GM23338 (cell line): ENCODE measurements at regions not wholly inside any gene's neighbourhood (a gene's known extent, or its start where the extent isn't known, plus 50 kb on each side); places are given as distances from the start of the nearest gene placed in this dataset.

Experiments used
- ATAC-seq: fragments of 200-7000 bp; cut with Tn5 transposase; 3 replicates; pipeline ENCODE4 v1.9.1; 2020
- DNase-seq: peaks from one replicate; pipeline ENCODE4 v3.0.0-alpha.2; 2015; ENCODE audit warnings: low spot score
- H2AFZ ChIP-seq: fragments of 200-600 bp; sonication (generic); 2 replicates; pipeline ENCODE4 v1.8.0; 2016; ENCODE audit warnings: antibody characterized with exemption, mild to moderate bottlenecking, moderate library complexity
- H3F3A ChIP-seq: fragments of 200-600 bp; sonication (generic); replicated peaks from 2 replicates; pipeline ENCODE4 v1.8.0; 2017; ENCODE audit warnings: antibody characterized with exemption, mixed run types, low read depth
- H3K27ac ChIP-seq: fragments of 200-600 bp; sonication (generic); 2 replicates; pipeline ENCODE4 v1.6.1; 2016; ENCODE audit warnings: low read depth
- H3K27me3 ChIP-seq: fragments of 200-600 bp; sonication (generic); 2 replicates; pipeline ENCODE4 v1.8.0; 2016; ENCODE audit warnings: mild to moderate bottlenecking, mixed run types, moderate library complexity; ENCODE audit not compliant: insufficient read depth
- H3K36me3 ChIP-seq: fragments of 200-600 bp; sonication (generic); 2 replicates; pipeline ENCODE4 v1.8.0; 2016; ENCODE audit warnings: mild to moderate bottlenecking; ENCODE audit not compliant: insufficient read depth
- H3K4me1 ChIP-seq: fragments of 200-600 bp; sonication (generic); 2 replicates; pipeline ENCODE4 v1.8.0; 2016; ENCODE audit warnings: mild to moderate bottlenecking, moderate library complexity; ENCODE audit not compliant: insufficient read depth
- H3K4me2 ChIP-seq: fragments of 200-600 bp; sonication (generic); 2 replicates; pipeline ENCODE4 v1.7.1; 2017; ENCODE audit warnings: mixed run types
- H3K4me3 ChIP-seq: fragments of 200-600 bp; sonication (generic); 2 replicates; pipeline ENCODE4 v1.6.1; 2016; ENCODE audit warnings: mixed run types
- H3K79me2 ChIP-seq: fragments of 200-600 bp; sonication (generic); replicated peaks from 2 replicates; pipeline ENCODE4 v1.8.0; 2017; ENCODE audit warnings: mild to moderate bottlenecking; ENCODE audit not compliant: insufficient read depth
- H3K9me2 ChIP-seq: fragments of 200-600 bp; sonication (generic); 2 replicates; pipeline ENCODE4 v1.8.0; 2017; ENCODE audit not compliant: insufficient read depth
- H4K20me1 ChIP-seq: fragments of 200-600 bp; sonication (generic); replicated peaks from 2 replicates; pipeline ENCODE4 v1.8.0; 2017; ENCODE audit warnings: mild to moderate bottlenecking; ENCODE audit not compliant: insufficient read depth
- H3K27ac Mint-ChIP-seq: 2 replicates; pipeline ENCODE4 v1.8.0; 2020; ENCODE audit warnings: inconsistent platforms, mild to moderate bottlenecking, moderate library complexity, mixed read lengths
- H3K27me3 Mint-ChIP-seq: 3 replicates; pipeline ENCODE4 v1.8.0; 2022; ENCODE audit warnings: low read depth, mild to moderate bottlenecking, moderate library complexity, mixed read lengths, inconsistent platforms; ENCODE audit not compliant: insufficient read depth, poor library complexity
- H3K36me3 Mint-ChIP-seq: 3 replicates; pipeline ENCODE4 v1.8.0; 2021; ENCODE audit warnings: low read depth, mild to moderate bottlenecking, inconsistent platforms, moderate library complexity, mixed read lengths
- H3K4me1 Mint-ChIP-seq: 3 replicates; pipeline ENCODE4 v1.8.0; 2020; ENCODE audit warnings: mild to moderate bottlenecking, inconsistent platforms, mixed read lengths
- H3K4me3 Mint-ChIP-seq: 3 replicates; pipeline ENCODE4 v1.8.0; 2021; ENCODE audit warnings: moderate library complexity, mild to moderate bottlenecking, inconsistent platforms, mixed read lengths
- H3K9me3 Mint-ChIP-seq: 3 replicates; pipeline ENCODE4 v1.8.0; 2020; ENCODE audit warnings: moderate library complexity, mild to moderate bottlenecking, inconsistent platforms, mixed read lengths
- CREB1 ChIP-seq: fragments of 250-450 bp; sonication (Bioruptor Pico); IDR thresholded peaks from 2 replicates; pipeline ENCODE4 v1.5.0; 2020; ENCODE audit warnings: low read depth, mild to moderate bottlenecking, moderate library complexity
- EZH2 ChIP-seq: fragments of 200-600 bp; sonication (generic); IDR thresholded peaks from one replicate; pipeline ENCODE4 v1.8.0; 2017; ENCODE audit warnings: antibody characterized with exemption, mild to moderate bottlenecking, low read depth; ENCODE audit not compliant: unreplicated experiment
- EZH2phosphoT487 ChIP-seq: fragments of 200-600 bp; sonication (generic); IDR thresholded peaks from one replicate; pipeline ENCODE4 v1.8.1; 2018; ENCODE audit warnings: antibody characterized with exemption; ENCODE audit not compliant: unreplicated experiment
- JUNB ChIP-seq: IDR thresholded peaks from one replicate; pipeline ENCODE4 v1.6.1; 2016; ENCODE audit warnings: antibody characterized with exemption; ENCODE audit not compliant: unreplicated experiment
- NANOG ChIP-seq: IDR thresholded peaks from 2 replicates; pipeline ENCODE4 v1.6.1; 2016; ENCODE audit warnings: antibody characterized with exemption, borderline replicate concordance
- POLR2AphosphoS5 ChIP-seq: IDR thresholded peaks from 2 replicates; pipeline ENCODE4 v1.6.1; 2016; ENCODE audit warnings: antibody characterized with exemption, low read depth
- STAT1 ChIP-seq: IDR thresholded peaks from one replicate; pipeline ENCODE4 v1.6.1; 2016; ENCODE audit warnings: antibody characterized with exemption; ENCODE audit not compliant: unreplicated experiment
- ZNF114 ChIP-seq: fragments of 250-450 bp; sonication (Bioruptor Pico); IDR thresholded peaks from 2 replicates; pipeline ENCODE4 v1.5.0; 2020; ENCODE audit warnings: mild to moderate bottlenecking, moderate library complexity
- ZNF331 ChIP-seq: fragments of 250-450 bp; sonication (Bioruptor Pico); IDR thresholded peaks from 2 replicates; pipeline ENCODE4 v1.5.0; 2020; ENCODE audit warnings: low read depth, mild to moderate bottlenecking, moderate library complexity
- TF ChIP-seq, protein P1 (sequence below): fragments of 250-450 bp; sonication (Bioruptor Pico); IDR thresholded peaks from 2 replicates; pipeline ENCODE4 v1.5.0; 2020; ENCODE audit warnings: mild to moderate bottlenecking, moderate library complexity
- TF ChIP-seq, protein P2 (sequence below): IDR thresholded peaks from one replicate; pipeline ENCODE4 v1.6.1; 2018; ENCODE audit warnings: antibody characterized with exemption; ENCODE audit not compliant: unreplicated experiment
- TF ChIP-seq, protein P3 (sequence below), 2 experiments: fragments of 200-600 bp in 1 of 2; sonication (generic) in 1 of 2; conservative IDR thresholded peaks; 2 replicates each; pipeline versions ENCODE4 v1.5.1 to v1.6.1; 2016 to 2017; ENCODE audit warnings: antibody characterized with exemption in 2 of 2, low read depth in 2 of 2, mild to moderate bottlenecking in 2 of 2, moderate library complexity in 1 of 2
- TF ChIP-seq, protein P4 (sequence below): IDR thresholded peaks from 2 replicates; pipeline ENCODE4 v1.6.1; 2016; ENCODE audit warnings: antibody characterized with exemption

DNA sequence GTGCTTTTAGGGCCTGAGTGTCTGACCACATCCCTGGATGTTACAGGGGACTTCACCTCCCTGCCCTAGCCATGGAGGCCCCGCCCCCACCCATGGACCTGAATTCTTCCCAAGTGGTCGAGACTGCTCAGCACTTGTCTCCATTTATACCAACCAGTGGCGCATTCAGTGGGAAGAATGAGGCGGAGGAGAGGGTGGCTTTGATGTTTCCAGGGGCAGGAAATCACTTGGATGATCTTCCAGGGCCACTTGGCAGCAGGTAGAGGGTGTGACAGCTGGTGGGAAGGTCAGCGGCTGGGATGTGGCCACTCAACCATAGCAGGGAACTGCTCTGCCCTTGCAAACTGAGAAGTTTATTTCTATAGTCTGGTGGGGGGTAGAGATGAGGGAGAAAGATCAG lies 155.1 kb upstream of the BLID start:
- TF ChIP-seq STAT1, result no peak
- no peak for TF ChIP-seq ZNF331 (CRISPR knock-in tag)
- no peak for TF ChIP-seq EZH2
- TF ChIP-seq NANOG, result no peak
- TF ChIP-seq CREB1 (CRISPR knock-in tag), result no peak
- TF ChIP-seq POLR2AphosphoS5, result no peak
- TF ChIP-seq, protein P1, sequence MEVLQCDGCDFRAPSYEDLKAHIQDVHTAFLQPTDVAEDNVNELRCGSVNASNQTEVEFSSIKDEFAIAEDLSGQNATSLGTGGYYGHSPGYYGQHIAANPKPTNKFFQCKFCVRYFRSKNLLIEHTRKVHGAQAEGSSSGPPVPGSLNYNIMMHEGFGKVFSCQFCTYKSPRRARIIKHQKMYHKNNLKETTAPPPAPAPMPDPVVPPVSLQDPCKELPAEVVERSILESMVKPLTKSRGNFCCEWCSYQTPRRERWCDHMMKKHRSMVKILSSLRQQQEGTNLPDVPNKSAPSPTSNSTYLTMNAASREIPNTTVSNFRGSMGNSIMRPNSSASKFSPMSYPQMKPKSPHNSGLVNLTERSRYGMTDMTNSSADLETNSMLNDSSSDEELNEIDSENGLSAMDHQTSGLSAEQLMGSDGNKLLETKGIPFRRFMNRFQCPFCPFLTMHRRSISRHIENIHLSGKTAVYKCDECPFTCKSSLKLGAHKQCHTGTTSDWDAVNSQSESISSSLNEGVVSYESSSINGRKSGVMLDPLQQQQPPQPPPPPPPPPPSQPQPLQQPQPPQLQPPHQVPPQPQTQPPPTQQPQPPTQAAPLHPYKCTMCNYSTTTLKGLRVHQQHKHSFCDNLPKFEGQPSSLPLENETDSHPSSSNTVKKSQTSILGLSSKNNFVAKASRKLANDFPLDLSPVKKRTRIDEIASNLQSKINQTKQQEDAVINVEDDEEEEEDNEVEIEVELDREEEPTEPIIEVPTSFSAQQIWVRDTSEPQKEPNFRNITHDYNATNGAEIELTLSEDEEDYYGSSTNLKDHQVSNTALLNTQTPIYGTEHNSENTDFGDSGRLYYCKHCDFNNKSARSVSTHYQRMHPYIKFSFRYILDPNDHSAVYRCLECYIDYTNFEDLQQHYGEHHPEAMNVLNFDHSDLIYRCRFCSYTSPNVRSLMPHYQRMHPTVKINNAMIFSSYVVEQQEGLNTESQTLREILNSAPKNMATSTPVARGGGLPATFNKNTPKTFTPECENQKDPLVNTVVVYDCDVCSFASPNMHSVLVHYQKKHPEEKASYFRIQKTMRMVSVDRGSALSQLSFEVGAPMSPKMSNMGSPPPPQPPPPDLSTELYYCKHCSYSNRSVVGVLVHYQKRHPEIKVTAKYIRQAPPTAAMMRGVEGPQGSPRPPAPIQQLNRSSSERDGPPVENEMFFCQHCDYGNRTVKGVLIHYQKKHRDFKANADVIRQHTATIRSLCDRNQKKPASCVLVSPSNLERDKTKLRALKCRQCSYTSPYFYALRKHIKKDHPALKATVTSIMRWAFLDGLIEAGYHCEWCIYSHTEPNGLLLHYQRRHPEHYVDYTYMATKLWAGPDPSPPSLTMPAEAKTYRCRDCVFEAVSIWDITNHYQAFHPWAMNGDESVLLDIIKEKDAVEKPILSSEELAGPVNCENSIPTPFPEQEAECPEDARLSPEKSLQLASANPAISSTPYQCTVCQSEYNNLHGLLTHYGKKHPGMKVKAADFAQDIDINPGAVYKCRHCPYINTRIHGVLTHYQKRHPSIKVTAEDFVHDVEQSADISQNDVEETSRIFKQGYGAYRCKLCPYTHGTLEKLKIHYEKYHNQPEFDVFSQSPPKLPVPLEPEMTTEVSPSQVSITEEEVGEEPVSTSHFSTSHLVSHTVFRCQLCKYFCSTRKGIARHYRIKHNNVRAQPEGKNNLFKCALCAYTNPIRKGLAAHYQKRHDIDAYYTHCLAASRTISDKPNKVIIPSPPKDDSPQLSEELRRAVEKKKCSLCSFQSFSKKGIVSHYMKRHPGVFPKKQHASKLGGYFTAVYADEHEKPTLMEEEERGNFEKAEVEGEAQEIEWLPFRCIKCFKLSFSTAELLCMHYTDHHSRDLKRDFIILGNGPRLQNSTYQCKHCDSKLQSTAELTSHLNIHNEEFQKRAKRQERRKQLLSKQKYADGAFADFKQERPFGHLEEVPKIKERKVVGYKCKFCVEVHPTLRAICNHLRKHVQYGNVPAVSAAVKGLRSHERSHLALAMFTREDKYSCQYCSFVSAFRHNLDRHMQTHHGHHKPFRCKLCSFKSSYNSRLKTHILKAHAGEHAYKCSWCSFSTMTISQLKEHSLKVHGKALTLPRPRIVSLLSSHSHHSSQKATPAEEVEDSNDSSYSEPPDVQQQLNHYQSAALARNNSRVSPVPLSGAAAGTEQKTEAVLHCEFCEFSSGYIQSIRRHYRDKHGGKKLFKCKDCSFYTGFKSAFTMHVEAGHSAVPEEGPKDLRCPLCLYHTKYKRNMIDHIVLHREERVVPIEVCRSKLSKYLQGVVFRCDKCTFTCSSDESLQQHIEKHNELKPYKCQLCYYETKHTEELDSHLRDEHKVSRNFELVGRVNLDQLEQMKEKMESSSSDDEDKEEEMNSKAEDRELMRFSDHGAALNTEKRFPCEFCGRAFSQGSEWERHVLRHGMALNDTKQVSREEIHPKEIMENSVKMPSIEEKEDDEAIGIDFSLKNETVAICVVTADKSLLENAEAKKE (CRISPR knock-in tag), result no peak
- TF ChIP-seq, protein P2, sequence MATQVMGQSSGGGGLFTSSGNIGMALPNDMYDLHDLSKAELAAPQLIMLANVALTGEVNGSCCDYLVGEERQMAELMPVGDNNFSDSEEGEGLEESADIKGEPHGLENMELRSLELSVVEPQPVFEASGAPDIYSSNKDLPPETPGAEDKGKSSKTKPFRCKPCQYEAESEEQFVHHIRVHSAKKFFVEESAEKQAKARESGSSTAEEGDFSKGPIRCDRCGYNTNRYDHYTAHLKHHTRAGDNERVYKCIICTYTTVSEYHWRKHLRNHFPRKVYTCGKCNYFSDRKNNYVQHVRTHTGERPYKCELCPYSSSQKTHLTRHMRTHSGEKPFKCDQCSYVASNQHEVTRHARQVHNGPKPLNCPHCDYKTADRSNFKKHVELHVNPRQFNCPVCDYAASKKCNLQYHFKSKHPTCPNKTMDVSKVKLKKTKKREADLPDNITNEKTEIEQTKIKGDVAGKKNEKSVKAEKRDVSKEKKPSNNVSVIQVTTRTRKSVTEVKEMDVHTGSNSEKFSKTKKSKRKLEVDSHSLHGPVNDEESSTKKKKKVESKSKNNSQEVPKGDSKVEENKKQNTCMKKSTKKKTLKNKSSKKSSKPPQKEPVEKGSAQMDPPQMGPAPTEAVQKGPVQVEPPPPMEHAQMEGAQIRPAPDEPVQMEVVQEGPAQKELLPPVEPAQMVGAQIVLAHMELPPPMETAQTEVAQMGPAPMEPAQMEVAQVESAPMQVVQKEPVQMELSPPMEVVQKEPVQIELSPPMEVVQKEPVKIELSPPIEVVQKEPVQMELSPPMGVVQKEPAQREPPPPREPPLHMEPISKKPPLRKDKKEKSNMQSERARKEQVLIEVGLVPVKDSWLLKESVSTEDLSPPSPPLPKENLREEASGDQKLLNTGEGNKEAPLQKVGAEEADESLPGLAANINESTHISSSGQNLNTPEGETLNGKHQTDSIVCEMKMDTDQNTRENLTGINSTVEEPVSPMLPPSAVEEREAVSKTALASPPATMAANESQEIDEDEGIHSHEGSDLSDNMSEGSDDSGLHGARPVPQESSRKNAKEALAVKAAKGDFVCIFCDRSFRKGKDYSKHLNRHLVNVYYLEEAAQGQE, result no peak
- no peak for TF ChIP-seq EZH2phosphoT487
- TF ChIP-seq, protein P3, sequence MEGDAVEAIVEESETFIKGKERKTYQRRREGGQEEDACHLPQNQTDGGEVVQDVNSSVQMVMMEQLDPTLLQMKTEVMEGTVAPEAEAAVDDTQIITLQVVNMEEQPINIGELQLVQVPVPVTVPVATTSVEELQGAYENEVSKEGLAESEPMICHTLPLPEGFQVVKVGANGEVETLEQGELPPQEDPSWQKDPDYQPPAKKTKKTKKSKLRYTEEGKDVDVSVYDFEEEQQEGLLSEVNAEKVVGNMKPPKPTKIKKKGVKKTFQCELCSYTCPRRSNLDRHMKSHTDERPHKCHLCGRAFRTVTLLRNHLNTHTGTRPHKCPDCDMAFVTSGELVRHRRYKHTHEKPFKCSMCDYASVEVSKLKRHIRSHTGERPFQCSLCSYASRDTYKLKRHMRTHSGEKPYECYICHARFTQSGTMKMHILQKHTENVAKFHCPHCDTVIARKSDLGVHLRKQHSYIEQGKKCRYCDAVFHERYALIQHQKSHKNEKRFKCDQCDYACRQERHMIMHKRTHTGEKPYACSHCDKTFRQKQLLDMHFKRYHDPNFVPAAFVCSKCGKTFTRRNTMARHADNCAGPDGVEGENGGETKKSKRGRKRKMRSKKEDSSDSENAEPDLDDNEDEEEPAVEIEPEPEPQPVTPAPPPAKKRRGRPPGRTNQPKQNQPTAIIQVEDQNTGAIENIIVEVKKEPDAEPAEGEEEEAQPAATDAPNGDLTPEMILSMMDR (conservative IDR thresholded peaks at IDR 0.05; ENCODE audit: low read depth in 2 of 2), result no peak
- no peak for TF ChIP-seq JUNB
- TF ChIP-seq, protein P4, sequence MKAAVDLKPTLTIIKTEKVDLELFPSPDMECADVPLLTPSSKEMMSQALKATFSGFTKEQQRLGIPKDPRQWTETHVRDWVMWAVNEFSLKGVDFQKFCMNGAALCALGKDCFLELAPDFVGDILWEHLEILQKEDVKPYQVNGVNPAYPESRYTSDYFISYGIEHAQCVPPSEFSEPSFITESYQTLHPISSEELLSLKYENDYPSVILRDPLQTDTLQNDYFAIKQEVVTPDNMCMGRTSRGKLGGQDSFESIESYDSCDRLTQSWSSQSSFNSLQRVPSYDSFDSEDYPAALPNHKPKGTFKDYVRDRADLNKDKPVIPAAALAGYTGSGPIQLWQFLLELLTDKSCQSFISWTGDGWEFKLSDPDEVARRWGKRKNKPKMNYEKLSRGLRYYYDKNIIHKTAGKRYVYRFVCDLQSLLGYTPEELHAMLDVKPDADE, result no peak
- no peak for TF ChIP-seq ZNF114 (CRISPR knock-in tag)
- peaks cover 1% of the 10 kb centered on the region for H3K27me3 Mint-ChIP-seq
- Histone ChIP-seq H3K9me2 (no peaks in the 10 kb centered on the region; the same call in 1 of the 2 replicates), H3K4me1 (peaks cover 10% of the 10 kb centered on the region; the same call in 1 of the 2 replicates), H4K20me1 (no peaks in the 10 kb centered on the region; the same call in 1 of the 2 replicates), H3K4me3 (no peak overlapping the region), H3K27ac (no peak overlapping the region), H2AFZ (no peak overlapping the region), H3F3A (no peaks in the 10 kb centered on the region), H3K79me2 (no peaks in the 10 kb centered on the region), H3K4me2 (no peak overlapping the region), H3K36me3 (no peaks in the 10 kb centered on the region), H3K27me3 (no peaks in the 10 kb centered on the region)
- no peak overlapping the region for H3K27ac Mint-ChIP-seq
- no peak for DNase-seq
- no peak for ATAC-seq
- H3K4me1 Mint-ChIP-seq, result peaks cover 23% of the 10 kb centered on the region
- no peak overlapping the region for H3K4me3 Mint-ChIP-seq
- H3K9me3 Mint-ChIP-seq, result no peaks in the 10 kb centered on the region
- H3K36me3 Mint-ChIP-seq, result no peaks in the 10 kb centered on the region
